ENCODE measurements at regions not wholly inside any gene's neighbourhood (a gene's known extent, or its start where the extent isn't known, plus 50 kb on each side); places are given as distances from the start of the nearest gene placed in this dataset.
"Not testable (repeated sequence)": the region's sequence is repeated elsewhere in the genome, so short reads cannot be mapped to it uniquely, and the experiment has no call there.

- no peak for DNase-seq (ENCODE audit: low spot score)
- Histone ChIP-seq H3K4me1 (ENCODE audit: control insufficient read depth in 4 of 4, insufficient read depth in 4 of 4, low read length in 3 of 4) (no peaks in the 10 kb centered on the region), H3K9ac (ENCODE audit: low read depth in 1 of 2, low read length in 2 of 2) (no peak overlapping the region), H3K9me3 (ENCODE audit: control insufficient read depth in 4 of 4, low read length in 3 of 4) (no peaks in the 10 kb centered on the region), H3K4me3 (ENCODE audit: low read depth in 1 of 3, low read length in 3 of 3) (no peak overlapping the region), H3K36me3 (ENCODE audit: control insufficient read depth in 4 of 4, insufficient read depth in 3 of 4, low read depth in 1 of 4, low read length in 3 of 4) (no peaks in the 10 kb centered on the region), H3K27ac (ENCODE audit: low read depth in 1 of 2, low read length in 2 of 2) (no peak overlapping the region), H3K27me3 (ENCODE audit: control insufficient read depth in 4 of 4, insufficient read depth in 4 of 4, low read length in 3 of 4) (no peaks in the 10 kb centered on the region)
- TF ChIP-seq EGR1 (IDR thresholded peaks at IDR 0.05; ENCODE audit: low read depth in 2 of 2) (no peak), HNF4A (conservative IDR thresholded peaks at IDR 0.05) (no peak), FOXA1 (IDR thresholded peaks at IDR 0.05) (no peak), HNF4G (IDR thresholded peaks at IDR 0.05) (no peak), MAX (IDR thresholded peaks at IDR 0.05) (no peak), SP1 (IDR thresholded peaks at IDR 0.05) (no peak), YY1 (IDR thresholded peaks at IDR 0.05) (no peak), GABPA (IDR thresholded peaks at IDR 0.05 in 1 of 2, conservative IDR thresholded peaks at IDR 0.05 in 1 of 2) (no peak), JUND (IDR thresholded peaks at IDR 0.05) (no peak), CTCF (IDR thresholded peaks at IDR 0.05; ENCODE audit: low read depth, low read length, missing input control) (no peak), RAD21 (IDR thresholded peaks at IDR 0.05) (no peak), RXRA (IDR thresholded peaks at IDR 0.05) (no peak), TAF1 (conservative IDR thresholded peaks at IDR 0.05) (no peak), ZBTB33 (IDR thresholded peaks at IDR 0.05) (no peak), NR2F2 (IDR thresholded peaks at IDR 0.05) (no peak), FOXA2 (IDR thresholded peaks at IDR 0.05) (no peak), ATF3 (IDR thresholded peaks at IDR 0.05) (no peak), REST (IDR thresholded peaks at IDR 0.05) (no peak)
- 72% methylated on average over 3 of the region's 3 CpGs for WGBS
These were observed 764.2 kb downstream of the TENT5A start for GRCh38 chr6:80988286-80988685.

GRCh38 chr6:80981226-80981625 is 771.3 kb downstream of the TENT5A start:
- not testable (repeated sequence) for H3K9me3 ChIP-seq (ENCODE audit: control insufficient read depth in 4 of 4, low read length in 3 of 4); H3K4me1 ChIP-seq (ENCODE audit: control insufficient read depth in 4 of 4, insufficient read depth in 4 of 4, low read length in 3 of 4); H3K4me3 ChIP-seq (ENCODE audit: low read depth in 1 of 3, low read length in 3 of 3); H3K9ac ChIP-seq (ENCODE audit: low read depth in 1 of 2, low read length in 2 of 2); H3K36me3 ChIP-seq (ENCODE audit: control insufficient read depth in 4 of 4, insufficient read depth in 3 of 4, low read depth in 1 of 4, low read length in 3 of 4); H3K27me3 ChIP-seq (ENCODE audit: control insufficient read depth in 4 of 4, insufficient read depth in 4 of 4, low read length in 3 of 4); DNase-seq (ENCODE audit: low spot score); H3K27ac ChIP-seq (ENCODE audit: low read depth in 1 of 2, low read length in 2 of 2)
- WGBS, result 90% methylated on average over 2 of the region's 2 CpGs
